Omental fat pad (tissue), 3 donors: ENCODE measurements at regions not wholly inside any gene's neighbourhood (a gene's known extent, or its start where the extent isn't known, plus 50 kb on each side); places are given as distances from the start of the nearest gene placed in this dataset.

ENCODE experiments used
- ATAC-seq: fragments of 150-250 bp; one replicate; pipeline ENCODE4 v1.9.1; 2016; ENCODE audit warnings: mild to moderate bottlenecking, moderate library complexity; ENCODE audit not compliant: low FRiP score
- DNase-seq: peaks from one replicate; pipeline ENCODE4 v3.0.0-alpha.2; 2019; ENCODE audit warnings: low spot score
- CTCF ChIP-seq, 3 donors: fragments of 450-650 bp; IDR thresholded peaks; one replicate each; pipeline ENCODE4 v1.5.1; 2016 to 2017; ENCODE audit warnings: antibody characterized with exemption in 3 of 3, mild to moderate bottlenecking in 3 of 3, moderate library complexity in 2 of 3

GRCh38 chr12:19035536-19035935, 94.0 kb upstream of the PLEKHA5 start:
- no peak for TF ChIP-seq CTCF (IDR thresholded peaks at IDR 0.05)
- ATAC-seq (peak; percentile 32), DNase-seq (no peak)

- DNase-seq (no peak), ATAC-seq (no peak)
- TF ChIP-seq CTCF (IDR thresholded peaks at IDR 0.05) = no peak
Observed at GRCh38 chr12:19036673-19037357, 92.7 kb upstream of the PLEKHA5 start.

- DNase-seq (no peak), ATAC-seq (no peak)
- no peak for TF ChIP-seq CTCF (IDR thresholded peaks at IDR 0.05)
Observed at GRCh38 chr12:19038209-19038608, 91.3 kb upstream of the PLEKHA5 start.

DNA sequence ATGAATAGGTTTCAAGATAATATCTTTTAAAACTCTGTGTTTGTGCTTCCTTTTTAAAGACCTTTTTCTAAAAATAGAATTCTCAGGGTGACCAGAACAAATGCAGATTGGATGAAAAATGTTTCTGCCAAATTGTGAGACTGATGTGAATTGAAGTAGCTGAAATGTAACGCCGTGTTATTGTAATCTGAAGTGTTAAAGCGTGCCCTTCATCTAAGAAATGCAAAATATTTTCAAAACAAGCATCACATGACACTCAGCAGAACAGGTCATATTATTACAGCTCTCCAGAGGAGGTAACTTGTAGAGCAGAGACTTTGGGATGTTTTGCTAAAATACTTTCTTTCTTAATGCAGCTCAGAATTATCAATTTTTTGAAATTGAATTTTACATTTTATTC, 90.0 kb upstream of the PLEKHA5 start:
- ATAC-seq (no peak), DNase-seq (no peak)
- TF ChIP-seq CTCF (IDR thresholded peaks at IDR 0.05) = no peak

DNA sequence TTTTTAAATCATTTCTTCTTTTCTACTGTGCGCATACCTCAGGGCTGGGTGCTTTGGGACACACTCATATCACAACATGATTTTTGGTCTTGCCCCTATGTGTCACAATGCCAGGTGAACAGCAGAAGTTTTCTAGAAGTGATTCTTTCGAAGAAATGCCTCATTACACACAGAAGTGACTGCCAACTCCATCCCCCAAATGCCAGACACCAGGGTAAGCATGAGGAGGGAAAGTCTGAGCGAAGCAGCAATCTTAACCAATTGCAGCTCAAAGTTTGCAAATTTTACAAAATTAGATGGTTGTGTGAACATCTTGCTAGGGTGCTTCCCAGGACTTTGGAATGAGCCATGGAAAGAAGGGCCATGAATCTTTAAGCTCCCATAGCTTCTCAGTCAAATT, 87.3 kb upstream of the PLEKHA5 start:
- TF ChIP-seq CTCF (IDR thresholded peaks at IDR 0.05) = no peak
- DNase-seq (no peak), ATAC-seq (no peak)

- TF ChIP-seq CTCF (IDR thresholded peaks at IDR 0.05) = no peak
- ATAC-seq (no peak), DNase-seq (no peak)
Observed at GRCh38 chr12:19044430-19044829, 85.1 kb upstream of the PLEKHA5 start.

DNA sequence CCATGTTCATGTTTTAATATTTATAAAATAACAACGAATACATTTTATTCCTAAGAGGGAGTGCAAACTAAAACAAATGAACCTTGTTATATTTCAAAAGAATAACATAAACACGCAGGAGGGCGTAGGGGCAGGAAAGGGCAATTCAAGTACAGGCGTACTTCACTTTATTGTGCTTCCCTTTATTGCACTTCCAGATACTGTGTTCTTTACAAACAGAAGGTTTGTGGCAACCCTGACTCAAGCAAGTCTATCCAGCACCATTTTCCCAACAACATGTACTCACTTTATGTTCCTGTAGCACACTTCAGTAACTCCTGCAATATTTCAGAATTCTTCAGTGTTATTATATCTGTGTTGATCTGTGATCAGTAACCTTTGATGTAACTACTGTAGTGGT, 84.6 kb upstream of the PLEKHA5 start:
- TF ChIP-seq CTCF (IDR thresholded peaks at IDR 0.05) = no peak
- no peak for DNase-seq
- no peak for ATAC-seq
